ENCODE measurements at regions not wholly inside any gene's neighbourhood (a gene's known extent, or its start where the extent isn't known, plus 50 kb on each side); places are given as distances from the start of the nearest gene placed in this dataset.

- H3K27me3 ChIP-seq, result no peaks in the 10 kb centered on the region
- no peaks in the 10 kb centered on the region for H3K4me1 ChIP-seq
- H3K36me3 ChIP-seq, result no peaks in the 10 kb centered on the region
- no peak overlapping the region for H3K4me3 ChIP-seq
- no peaks in the 10 kb centered on the region for H3K9me3 ChIP-seq
- no peak for TF ChIP-seq CTCF (IDR thresholded peaks at IDR 0.05)
- peak overlapping the region in 1 of 2 donors; percentile 22 for H3K27ac ChIP-seq
- DNase-seq (ENCODE audit: low spot score), result no peak
These were observed 95.1 kb upstream of the ESRRG start for GRCh38 chr1:216818284-216818683.

GRCh38 chr1:216815260-216816131 lies 92.3 kb upstream of the ESRRG start:
- no peaks in the 10 kb centered on the region for H3K9me3 ChIP-seq
- no peak overlapping the region for H3K4me3 ChIP-seq
- DNase-seq (ENCODE audit: low spot score), result no peak
- H3K36me3 ChIP-seq, result no peaks in the 10 kb centered on the region
- H3K4me1 ChIP-seq, result no peaks in the 10 kb centered on the region
- H3K27ac ChIP-seq, result peak overlapping the region; percentile 70 to 72
- no peaks in the 10 kb centered on the region for H3K27me3 ChIP-seq
- TF ChIP-seq CTCF (IDR thresholded peaks at IDR 0.05), result no peak

- no peak for DNase-seq (ENCODE audit: low spot score)
- Histone ChIP-seq H3K4me3 (no peak overlapping the region), H3K4me1 (no peaks in the 10 kb centered on the region), H3K27me3 (no peaks in the 10 kb centered on the region), H3K9me3 (no peaks in the 10 kb centered on the region), H3K27ac (peak overlapping the region; percentile 70 to 72), H3K36me3 (no peaks in the 10 kb centered on the region)
- no peak for TF ChIP-seq CTCF (IDR thresholded peaks at IDR 0.05)
These were observed 91.5 kb upstream of the ESRRG start for GRCh38 chr1:216814576-216815259.

GRCh38 chr1:216812966-216813365 lies 89.7 kb upstream of the ESRRG start:
- no peaks in the 10 kb centered on the region for H3K36me3 ChIP-seq
- no peaks in the 10 kb centered on the region for H3K27me3 ChIP-seq
- no peak overlapping the region for H3K4me3 ChIP-seq
- TF ChIP-seq CTCF (IDR thresholded peaks at IDR 0.05), result no peak
- DNase-seq (ENCODE audit: low spot score), result no peak
- H3K9me3 ChIP-seq, result no peaks in the 10 kb centered on the region
- H3K27ac ChIP-seq, result no peak overlapping the region
- H3K4me1 ChIP-seq, result no peaks in the 10 kb centered on the region

GRCh38 chr1:216809649-216810048 lies 86.4 kb upstream of the ESRRG start:
- no peaks in the 10 kb centered on the region for H3K4me1 ChIP-seq
- H3K36me3 ChIP-seq, result no peaks in the 10 kb centered on the region
- DNase-seq (ENCODE audit: low spot score), result no peak
- TF ChIP-seq CTCF (IDR thresholded peaks at IDR 0.05), result no peak
- H3K9me3 ChIP-seq, result no peaks in the 10 kb centered on the region
- no peaks in the 10 kb centered on the region for H3K27me3 ChIP-seq
- no peak overlapping the region for H3K4me3 ChIP-seq
- H3K27ac ChIP-seq, result no peak overlapping the region
